ENCODE measurements at regions not wholly inside any gene's neighbourhood (a gene's known extent, or its start where the extent isn't known, plus 50 kb on each side); places are given as distances from the start of the nearest gene placed in this dataset.
"Not testable (repeated sequence)": the region's sequence is repeated elsewhere in the genome, so short reads cannot be mapped to it uniquely, and the experiment has no call there.

- DNase-seq: no peak
Observed at GRCh38 chr14:66293533-66294105, 192.6 kb upstream of the CCDC196 start.

DNA sequence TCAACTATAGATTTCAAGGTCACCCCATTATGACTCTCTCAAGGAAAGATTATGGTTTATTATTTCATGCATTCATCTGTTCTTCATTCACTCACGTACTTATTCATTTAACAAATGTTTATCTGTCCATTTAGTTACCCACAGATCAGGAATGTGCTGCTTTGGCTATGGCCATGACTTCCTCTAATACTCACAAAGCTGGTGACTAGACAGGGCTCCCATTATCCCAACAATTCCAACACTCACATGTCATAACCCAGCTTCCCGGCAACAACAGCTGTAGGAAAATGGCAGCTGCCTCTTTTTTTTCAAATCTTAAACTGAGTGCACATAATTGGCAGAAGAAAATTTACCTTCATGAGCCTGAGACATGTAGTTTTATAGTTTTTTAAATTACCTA is 190.8 kb upstream of the CCDC196 start:
- no peak for DNase-seq

DNA sequence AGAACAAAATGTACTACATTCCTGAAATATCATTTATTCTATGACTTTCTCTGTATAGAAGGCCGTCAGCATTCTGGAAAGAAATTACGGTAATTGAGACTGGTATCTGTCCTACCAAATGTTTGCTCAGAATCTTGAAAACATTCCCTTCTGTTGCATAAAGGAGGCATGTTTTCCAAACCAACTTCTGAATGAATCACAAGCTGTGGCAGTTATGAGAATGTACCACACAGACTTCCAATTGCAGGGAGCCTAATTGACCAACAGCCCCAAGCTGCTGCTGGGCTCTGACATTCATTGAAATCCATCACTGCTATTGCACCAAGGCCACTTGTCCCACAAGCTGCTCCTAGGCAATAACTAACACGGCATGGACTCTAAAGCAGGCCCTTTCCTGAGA is 185.3 kb upstream of the CCDC196 start:
- no peak for DNase-seq

DNA sequence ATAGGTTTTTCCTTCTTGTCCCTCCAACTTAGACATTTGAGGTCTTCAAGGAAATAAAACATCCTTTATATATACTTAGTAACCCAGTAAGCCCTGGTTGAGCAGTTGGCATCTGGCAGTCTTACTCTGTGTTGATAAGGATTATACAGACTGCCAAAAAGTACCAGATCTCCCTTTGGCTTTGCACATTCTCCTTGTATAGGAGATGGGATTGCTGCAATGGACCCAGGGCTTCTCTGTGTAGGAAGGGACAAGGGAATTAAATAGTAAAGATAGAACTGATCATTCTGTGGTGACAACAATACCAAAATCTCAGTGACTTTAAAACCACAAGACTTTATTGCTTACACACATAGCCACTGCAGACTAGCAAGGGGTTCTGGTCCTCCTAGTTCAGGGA is 180.1 kb upstream of the CCDC196 start:
- no peak for DNase-seq

- no peak for DNase-seq
Observed at GRCh38 chr14:66311058-66311457, 175.1 kb upstream of the CCDC196 start.

GRCh38 chr14:66311990-66312389 is 174.2 kb upstream of the CCDC196 start:
- DNase-seq: no peak

DNA sequence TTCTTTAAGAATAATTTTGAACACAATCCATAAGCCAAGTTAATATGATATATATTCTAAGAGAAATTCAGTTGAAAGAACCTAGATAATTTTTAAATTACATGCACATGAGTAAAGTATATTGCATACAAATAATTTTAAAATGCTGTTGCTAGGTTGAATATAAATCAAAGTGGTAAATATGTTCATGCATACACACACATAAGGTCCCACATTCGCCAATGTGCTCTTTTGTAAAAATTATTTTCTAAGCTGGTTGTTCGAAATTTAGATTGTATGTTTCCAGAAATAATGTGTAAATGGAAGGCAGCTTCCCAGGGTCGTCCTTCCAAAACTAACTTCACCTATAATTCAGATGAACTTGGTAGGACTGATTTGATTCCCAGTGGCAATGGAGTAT is 173.7 kb upstream of the CCDC196 start:
- no peak for DNase-seq

DNA sequence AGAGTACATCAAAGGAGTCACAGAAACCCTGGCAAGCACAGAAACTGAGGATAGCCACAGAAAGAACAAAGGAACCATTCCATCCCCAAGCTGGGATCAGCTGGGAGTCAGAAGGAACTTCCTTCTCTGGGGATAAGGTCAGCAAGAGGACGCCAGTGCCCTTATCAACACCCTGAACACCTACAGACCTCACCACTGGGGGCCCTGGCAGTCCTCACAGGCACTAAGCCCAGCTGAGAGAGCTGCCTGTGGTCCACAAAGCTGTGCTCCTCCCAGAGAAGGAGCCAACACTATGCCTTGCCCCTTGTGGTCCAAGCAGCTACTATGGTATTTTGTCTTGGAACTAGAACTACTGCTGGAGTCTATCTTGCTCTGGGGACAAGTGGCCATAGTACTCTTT is 171.1 kb upstream of the CCDC196 start:
- no peak for DNase-seq

- no peak for DNase-seq
Observed at GRCh38 chr14:66315548-66315947, 170.6 kb upstream of the CCDC196 start.

DNA sequence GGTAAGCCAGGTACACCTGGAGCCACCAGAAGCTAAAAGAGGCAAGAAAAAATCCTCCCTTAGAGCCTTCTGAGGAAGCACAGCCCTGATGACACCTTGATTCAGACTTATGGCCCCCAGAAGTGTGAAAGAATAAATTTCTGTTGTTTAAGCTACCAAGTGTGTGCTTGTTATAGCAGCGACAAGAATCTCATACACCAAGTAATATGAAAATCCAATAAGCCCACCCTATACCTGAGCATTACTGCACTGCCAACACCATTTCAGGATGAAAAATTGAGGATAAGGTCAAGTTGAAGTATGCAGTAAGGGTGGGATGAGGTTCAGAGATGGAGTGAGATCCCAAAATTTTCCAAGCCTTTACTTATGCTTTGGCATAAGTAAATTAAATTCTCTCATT is 163.6 kb upstream of the CCDC196 start:
- no peak for DNase-seq

- no peak for DNase-seq
Observed at GRCh38 chr14:66330228-66330627, 155.9 kb upstream of the CCDC196 start.

GRCh38 chr14:66330916-66331315 is 155.3 kb upstream of the CCDC196 start:
- DNase-seq: no peak

GRCh38 chr14:66333293-66333692 is 152.9 kb upstream of the CCDC196 start:
- DNase-seq: not testable (repeated sequence)

DNA sequence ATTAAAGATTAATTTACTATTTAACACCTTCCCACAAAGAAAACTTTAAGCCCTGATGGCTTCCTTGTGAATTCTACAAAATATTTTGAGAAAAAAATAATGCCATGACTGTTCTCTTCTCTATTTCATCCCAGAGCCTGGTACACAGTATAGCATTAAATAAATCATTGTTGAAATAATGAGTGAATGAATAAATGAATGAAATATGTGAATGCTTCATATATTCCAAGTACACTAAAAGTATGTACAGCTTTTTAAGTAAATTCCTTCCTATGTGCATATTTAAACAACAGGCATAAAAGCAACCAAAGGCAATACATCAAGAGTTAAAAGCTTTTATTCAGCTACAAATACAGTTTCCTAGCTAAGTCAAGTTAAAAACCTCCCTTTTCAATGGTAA is 144.9 kb upstream of the CCDC196 start:
- no peak for DNase-seq

- DNase-seq: no peak
Observed at GRCh38 chr14:66345986-66346385, 140.2 kb upstream of the CCDC196 start.

GRCh38 chr14:66351310-66351709 is 134.9 kb upstream of the CCDC196 start:
- DNase-seq: no peak

DNA sequence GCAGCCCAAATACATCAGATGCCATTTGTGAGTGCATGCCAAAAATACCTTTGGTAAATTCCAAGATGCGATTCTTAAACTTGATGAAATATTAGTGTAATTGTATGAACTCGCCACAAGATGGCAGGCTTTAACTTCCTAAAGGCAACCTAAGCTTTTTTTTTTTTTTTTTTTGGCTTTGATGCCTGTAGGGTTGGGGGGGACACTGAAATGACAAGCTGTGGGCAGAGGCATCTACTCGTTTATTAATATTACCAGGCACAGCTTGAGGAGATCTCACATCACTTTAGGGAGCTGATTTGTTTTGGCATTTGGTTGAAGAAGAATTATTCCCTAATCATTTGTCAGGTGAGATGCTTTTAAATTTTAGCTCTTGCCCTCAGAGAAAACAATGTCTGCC is 126.7 kb upstream of the CCDC196 start:
- no peak for DNase-seq

DNA sequence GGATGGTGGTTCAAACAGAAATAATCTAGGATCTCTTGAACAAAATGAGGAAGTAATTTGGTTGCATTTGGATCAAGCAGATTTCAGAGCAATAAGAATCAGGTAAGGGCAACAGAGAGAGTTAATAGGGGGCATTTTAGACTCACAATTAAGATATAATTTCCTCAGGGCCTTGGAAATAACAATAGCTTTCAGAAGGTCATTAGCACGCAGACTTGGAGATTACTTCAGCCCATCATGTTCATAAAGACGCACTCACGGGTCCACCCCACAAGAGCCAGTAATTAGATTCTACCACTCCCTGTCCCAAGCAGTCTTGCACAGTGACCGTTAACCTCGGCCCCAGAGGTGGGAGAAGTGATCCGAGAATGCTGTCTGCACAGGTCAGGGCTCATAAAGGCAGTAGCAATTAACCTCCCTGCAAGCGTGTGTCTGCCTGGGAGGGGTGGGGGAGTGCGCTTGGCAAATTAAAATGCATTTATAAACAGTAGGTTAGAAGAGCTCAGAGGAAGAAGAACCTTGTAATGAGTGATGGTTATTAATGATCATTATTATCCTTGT is 125.7 kb upstream of the CCDC196 start:
- DNase-seq: no peak

DNA sequence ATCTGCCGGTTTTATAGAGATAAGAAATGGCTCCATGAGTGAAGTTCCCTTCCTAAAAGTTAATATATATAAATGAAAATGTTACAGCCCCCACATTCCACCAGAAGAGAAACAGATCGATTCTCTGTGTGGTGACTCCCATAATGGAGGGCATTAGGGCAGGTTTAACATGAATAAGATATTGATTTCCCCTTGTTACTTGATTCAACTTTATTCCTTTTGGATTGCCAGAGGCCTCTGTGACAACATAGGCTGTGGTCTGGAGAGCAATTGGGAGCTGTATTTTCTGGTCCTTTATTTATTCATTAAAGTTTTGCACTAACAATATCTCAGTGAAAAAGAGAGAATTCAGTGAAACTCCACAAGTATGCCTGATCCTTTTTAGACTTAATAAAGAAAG is 125.2 kb upstream of the CCDC196 start:
- DNase-seq: no peak

DNA sequence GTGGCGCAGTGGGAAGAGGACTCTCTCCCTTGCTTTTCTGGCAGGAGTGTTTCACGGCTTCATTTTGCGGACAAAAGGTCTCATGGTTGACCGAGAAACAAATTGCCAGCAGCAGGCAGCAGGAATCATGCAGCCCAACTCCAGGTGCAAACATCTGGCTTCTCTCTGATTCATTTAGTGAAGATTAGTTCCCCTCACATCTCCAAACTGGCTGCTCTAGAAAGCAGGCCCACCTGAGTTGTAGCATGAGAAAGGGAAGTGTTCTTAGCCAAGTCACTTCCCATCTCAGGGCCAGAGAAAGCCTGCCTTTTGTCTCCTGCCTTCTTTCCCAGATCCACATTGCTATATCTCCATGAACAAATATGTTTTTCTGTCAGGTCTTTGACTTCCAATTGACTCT is 120.8 kb upstream of the CCDC196 start:
- DNase-seq: no peak

DNA sequence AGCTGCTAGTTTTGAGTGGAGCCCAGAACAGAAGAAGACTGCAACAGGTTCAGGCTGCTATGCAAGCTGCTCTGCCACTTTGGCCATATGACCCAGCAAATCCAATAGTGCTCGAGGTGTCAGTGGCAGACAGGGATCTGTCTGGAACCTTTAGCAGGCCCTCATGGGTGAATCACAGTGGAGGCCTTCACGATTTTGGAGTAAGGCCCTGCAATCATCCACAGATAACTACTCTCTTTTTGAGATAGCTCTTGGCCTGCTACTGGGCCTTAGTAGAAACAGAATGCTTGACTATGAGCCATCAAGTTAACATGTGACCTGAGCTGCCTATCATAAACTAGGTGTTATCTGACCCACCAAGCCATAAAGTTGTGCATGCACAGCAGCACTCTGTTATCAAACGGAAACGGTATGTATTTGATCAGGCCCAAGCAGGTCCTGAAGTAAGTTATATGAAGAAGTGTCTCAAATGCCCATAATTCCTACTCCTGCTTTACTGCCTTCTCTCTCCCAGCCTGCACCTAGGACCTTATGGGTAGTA is 116.9 kb upstream of the CCDC196 start:
- no peak for DNase-seq

DNA sequence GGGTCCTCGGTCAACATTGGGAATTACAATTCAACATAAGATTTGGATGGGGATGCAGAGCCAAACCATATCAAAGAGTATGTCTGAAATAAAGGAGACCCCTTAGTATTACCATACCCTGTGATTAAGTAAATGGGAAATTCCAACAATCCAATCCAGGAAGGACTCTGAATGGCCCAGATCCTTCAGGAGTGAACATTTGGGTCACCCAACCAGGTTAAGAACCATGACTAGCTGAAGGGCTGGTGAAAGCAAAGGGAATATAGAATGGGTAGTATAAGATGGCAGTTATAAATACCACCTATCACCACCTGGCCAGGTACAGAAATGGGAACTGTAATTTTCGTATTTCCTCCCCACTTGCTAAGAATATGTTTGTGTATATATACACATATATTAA is 114.4 kb upstream of the CCDC196 start:
- DNase-seq: no peak

- DNase-seq: no peak
Observed at GRCh38 chr14:66375046-66375964, 110.9 kb upstream of the CCDC196 start.

DNA sequence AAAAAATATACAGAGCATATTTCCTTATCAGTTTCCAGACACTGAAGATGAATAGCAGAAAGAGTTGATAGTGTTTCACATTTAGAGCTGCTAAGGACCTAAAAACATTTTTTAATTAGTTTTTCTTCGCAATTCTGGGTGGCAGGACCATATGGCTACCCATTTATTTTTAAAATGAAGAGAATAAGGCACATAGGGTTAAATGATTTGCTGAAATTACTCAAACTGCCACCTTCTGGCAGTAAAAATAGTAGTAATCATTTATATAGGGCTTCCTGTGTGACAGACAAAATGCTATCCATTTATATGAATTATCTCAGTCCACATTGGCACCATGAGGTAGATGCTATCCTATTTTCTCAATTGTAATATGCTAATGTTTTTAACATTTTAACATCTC is 108.6 kb upstream of the CCDC196 start:
- DNase-seq: no peak
